GM19328 (cell line): ENCODE measurements at regions not wholly inside any gene's neighbourhood (a gene's known extent, or its start where the extent isn't known, plus 50 kb on each side); places are given as distances from the start of the nearest gene placed in this dataset.
"Not testable (repeated sequence)": the region's sequence is repeated elsewhere in the genome, so short reads cannot be mapped to it uniquely, and the experiment has no call there.

Experiments used
- ATAC-seq: cut with Tn5 transposase; IDR thresholded peaks from one replicate; pipeline ENCODE4 v1.9.1; 2021; ENCODE audit warnings: mild to moderate bottlenecking, moderate library complexity; ENCODE audit not compliant: unreplicated experiment

DNA sequence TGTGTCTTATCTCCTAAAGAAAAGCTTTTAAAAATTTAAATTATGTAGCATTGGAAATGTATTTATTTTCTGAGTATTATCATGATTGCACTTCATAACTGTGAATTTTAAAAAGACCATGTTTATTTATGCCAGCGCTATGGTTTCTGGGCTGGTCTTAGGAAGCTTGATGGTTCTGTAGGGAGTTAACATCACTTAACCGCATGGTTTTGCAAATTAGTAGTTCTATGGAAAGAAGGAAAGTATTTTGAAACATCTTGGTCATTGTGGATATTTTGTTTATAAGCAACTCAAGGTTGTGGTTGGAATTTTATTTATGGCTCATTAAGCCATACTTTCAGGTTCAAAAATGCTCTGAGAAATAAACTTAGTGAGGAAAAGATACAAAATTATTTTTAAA is 549.4 kb downstream of the STK39 start:
- no peak for ATAC-seq

DNA sequence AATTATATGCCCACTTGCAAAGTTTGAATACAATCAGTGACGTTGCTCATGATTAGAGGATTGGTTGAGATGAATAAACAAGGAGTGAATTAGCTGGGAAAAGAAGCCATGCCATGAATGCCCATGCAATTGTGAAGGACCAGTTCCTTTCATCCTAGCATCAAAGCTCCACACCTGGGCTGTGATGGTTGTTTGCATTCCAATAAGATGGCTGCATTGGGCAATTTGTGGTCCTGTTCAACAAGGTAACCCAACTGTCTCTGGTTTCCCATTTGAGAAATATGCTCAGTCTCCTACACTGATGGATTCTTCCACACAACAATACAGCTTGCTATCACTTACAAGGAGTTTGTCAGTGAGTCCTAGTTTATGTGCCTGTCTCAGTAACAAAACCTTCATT is 550.2 kb downstream of the STK39 start:
- ATAC-seq, result no peak

DNA sequence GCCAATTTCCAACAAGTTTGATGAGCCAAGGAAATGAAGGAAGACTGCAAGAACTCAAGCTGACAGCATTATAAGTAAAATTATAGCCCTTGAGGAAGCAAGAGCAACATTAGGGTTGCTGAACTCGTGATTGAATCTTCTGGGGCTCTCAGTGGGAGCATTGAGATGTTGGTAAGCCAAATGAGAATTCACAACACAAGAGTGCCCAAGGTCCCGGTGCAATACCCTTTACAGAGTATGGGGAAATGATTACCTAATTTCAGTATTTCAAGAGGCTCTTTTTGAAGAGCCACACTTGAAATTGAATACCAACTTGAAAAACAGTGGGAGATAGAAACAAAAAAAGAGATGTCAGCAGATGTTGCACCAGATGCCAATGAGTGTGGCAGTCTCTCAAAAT is 554.5 kb downstream of the STK39 start:
- ATAC-seq, result no peak

DNA sequence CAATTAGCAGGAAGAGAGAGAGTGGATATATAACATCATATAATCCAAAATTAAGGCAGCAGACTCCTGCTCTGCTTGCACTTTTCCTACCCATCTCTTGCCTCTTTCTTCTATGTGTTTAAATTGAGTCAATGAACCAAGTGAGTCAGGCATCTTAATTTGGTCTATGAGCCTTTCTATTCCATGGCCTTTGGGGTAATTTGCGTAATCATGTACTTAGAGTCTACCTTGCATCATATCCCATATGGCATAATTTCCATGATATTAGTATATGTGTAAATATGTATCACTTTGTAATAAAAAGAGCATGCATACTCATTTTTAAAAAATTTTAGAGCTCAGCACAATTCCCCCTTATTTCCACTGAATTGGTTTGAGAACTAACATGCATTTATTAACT is 555.2 kb downstream of the STK39 start:
- no peak for ATAC-seq

DNA sequence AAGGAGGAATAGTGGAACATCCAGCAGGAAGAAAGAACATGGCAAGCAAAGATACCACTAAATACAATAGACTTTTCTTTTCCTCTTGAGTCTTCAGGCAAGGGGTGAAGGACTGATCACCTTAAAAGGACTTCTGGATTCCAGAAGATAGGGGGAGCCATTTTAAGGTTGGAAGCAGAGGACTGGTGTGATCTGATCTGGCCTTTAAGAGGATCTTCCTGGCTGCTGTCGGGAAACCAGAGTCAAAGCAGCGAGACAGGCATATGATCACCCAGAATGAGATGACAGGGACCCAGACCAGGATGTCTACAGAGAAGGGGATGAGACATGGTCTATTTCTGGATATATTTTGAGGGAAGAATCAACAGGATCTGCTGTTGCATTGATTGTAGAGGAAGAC is 558.0 kb downstream of the STK39 start:
- no peak for ATAC-seq

DNA sequence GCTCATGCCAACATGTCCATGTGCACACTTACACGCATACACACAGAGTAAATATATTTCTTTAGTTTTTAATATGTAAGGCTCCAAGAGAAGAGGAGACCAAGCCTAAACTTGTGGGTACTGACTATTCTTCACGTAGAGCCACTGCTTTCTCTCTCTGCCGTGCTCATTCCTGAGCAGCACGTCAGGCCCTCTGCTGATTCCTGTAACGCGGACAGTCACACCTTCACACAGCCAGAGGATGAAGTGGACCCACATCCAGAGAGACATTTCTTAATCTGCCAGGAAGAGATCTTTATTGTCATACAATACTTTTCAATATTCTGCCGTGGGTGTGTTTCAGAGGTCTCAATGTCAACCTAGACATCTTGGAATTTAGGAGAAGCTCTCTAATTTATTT is 560.7 kb downstream of the STK39 start:
- no peak for ATAC-seq

DNA sequence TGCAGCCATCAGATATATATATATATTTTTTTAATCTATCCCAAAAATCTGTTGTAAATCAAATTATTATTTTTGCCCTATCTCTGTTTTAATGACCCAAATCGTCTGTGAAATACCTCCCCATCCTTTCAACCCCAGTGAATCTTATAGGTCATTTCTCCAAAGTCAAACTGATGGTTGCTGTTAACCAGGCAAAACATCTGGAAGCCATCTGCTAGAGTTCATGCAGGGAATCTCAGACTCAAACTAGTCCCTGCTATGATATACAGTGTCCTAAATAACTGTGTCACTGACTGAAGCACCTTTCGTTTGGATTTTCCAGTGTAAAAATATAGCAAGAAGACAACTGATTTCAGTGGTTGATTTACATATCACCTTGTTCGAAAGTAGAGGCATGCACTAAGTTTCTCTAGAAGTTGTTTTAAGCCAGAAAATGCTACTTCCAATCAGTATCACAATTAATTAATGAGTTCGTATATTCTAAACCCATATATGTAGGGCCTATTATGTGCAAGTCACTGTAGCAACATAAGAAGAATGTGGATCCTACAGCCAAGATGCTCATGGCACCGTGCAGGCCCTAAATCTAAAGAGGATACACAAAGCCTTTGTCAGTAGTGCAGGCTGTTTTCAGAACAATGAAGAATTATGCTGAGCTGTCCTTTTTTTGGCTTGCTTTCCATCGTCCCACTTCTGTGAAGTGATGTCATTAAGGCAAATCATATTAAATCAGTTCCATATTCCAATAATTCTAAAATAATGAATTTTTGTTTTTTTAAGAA is 566.0 kb downstream of the STK39 start:
- ATAC-seq, result no peak

DNA sequence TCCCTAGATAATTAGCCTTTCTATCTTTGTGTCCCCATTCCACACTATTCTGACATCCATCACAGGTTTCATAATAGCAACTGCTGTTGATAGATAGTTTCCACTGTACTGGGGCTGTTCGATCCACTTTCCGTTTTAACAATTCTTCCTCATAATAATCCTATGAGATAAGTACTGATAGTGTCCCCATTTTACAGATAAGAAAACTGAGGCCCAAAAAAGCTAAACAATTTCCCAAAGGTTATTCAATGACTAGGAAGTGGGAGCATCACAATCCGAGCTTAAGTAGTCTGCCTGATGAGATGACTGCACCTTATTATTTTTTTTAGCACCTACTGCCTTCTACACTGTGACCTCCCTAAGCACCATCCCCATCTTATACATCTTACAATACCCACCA is 569.2 kb downstream of the STK39 start:
- no peak for ATAC-seq

DNA sequence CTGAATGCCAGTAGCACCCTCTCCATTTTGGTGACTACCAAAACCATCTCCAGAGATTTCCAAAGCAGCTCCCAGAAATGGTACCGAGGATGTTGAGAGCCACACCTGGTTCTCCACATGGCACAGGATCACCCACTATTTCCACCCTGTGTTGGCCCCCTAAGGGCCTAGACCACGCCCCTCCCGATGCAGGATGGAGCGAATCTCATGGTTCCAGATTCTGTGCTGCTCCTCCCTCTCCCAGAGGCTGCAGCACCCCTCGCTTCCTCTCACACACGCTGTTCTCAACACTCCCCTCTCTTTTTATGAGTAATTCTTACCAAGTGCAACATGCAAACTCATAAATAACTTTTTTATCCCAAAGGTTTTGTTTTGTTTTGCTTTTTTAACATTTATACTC is 571.5 kb downstream of the STK39 start:
- no peak for ATAC-seq

DNA sequence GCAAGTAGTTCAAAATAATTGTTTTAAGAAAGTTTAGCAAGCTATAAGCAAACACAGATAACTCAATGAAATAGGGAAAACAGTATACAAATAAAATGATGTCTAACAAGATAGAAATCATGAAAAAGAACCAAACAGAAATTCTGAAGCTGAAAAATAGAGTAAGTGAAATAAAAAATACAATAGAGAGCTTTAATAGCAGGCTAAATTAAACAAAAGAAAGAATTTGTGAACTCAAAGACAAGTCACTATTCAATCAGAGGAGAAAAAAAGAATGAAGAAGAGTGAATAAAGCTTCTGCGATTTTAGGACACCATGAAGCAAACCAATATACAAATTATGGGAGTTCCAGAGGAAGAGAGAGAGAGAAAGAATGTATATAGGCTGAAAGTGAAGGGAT is 576.8 kb downstream of the STK39 start:
- no peak for ATAC-seq

DNA sequence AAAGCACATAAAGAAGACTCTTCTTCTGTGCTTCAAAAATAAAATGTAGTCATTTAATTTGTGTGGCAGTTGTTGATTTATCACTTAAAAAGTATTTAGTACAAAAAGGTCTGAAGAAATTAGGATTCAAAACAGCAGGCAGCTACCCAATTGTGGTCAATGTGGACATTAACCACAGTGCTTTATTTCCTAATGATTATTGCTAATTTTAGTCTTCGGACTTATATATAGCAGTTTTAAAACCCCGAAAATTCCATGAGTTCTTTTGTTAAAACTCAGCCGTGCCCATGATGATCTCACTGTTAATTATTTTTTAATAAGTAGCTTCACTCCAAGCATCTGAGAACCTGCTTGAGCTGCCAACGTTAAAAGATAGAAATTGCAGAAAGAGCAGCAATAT is 594.3 kb downstream of the STK39 start:
- no peak for ATAC-seq

DNA sequence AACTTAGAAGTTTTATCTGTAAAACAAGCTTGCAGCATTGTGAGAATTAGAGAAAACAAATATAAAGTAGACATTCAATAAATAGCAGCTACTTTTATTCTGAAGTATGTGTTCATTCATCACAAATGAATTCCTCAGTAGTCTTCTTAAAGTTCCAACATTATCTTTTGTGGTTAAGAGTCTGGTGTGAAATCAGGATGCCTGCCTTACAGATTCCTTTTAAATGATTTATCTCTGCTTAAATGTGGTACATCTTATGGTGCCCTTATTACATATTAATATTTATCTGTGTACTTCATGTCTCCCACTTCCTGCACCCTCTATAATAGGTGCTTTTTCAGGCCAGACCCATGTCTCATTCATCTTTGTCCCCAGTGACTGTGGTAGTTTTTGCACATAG is 595.0 kb downstream of the STK39 start:
- no peak for ATAC-seq

DNA sequence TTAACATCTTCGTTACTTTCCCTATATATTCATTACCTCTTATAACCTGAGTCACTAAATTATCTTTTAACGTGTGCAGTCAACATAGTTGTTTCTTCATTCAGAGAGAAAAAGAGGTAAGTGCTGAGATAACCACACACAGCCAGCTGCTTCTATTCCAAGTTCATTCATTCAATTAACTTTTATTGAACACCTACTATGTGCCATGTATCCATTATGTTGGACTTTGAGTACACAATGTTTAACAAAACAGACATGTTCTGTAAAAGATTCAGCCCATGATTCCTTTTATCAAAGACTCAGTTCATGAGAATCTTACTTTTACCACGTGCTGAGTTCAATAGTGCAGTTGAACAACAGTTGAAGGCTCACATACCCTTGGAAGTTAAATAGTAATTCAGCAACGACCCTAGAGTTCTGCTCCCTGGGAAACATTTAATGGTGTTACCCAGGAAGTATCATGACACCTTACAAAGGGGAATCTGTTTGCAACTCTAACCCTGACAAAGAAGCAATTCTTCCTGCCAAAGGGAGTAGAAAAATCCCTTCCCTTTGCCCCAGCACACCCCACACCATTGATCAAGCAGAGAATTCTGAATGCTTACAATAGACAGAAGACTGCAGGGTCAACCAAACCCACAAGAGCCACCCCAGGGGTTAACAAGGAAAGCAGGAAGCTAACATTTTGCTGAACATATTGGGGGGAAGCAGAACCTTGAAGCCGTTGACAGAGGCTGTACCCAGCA is 595.8 kb downstream of the STK39 start:
- no peak for ATAC-seq

DNA sequence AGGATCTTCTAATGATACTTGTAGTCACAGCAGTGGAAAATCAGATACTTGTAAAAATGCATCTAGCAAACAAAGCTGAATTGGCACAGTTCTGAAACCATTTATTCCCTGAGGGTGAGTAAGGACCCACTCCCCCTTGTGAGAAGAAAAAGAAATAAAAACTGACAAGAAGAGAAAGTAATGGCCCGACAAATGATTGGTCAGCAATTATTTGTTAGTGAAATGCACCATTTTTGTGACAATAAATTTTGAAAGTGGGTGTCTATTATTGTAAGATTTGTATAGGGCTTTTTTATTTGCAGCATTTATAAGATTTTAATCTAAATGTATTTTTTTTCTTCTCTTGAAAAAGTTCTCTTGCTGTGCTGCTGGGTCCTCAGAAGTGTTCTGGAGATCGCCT is 600.8 kb downstream of the STK39 start:
- ATAC-seq, result no peak

DNA sequence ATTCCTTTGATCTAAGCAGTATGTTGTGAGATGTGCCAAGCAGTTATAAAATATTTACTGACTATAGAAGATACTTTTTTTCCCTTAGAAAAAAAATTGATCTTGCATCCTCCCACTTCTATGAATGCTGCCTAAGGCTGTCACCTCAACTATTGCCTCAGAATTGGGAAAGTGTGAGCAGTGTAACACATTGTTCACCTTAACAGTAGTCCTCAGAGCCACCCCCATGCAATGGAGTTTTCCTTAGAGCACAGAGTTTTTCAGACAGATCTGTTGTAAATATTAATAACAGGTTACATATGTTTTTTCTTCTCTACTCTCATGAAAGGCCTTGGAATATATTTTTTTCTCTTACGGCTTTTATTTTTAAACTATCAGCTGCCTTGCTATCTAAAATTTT is 607.3 kb downstream of the STK39 start:
- no peak for ATAC-seq

DNA sequence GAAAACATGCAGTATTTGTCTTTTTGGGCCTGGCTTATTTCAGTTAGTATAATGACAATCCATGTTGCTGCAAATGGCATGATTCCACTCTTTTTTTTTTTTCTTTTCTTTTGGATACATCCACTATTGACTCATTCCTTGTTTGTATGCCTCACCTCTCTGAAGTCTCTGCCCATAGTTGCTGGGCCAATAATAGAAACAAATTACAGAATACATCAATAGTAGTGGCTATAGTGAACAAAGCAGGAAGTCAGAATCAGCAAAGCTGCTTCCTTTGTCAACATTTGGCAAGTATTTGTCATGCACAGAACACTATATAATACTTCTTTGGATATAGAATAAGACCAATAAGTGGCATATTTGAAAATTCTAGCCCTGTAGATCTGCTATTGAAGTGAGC is 609.7 kb downstream of the STK39 start:
- no peak for ATAC-seq

DNA sequence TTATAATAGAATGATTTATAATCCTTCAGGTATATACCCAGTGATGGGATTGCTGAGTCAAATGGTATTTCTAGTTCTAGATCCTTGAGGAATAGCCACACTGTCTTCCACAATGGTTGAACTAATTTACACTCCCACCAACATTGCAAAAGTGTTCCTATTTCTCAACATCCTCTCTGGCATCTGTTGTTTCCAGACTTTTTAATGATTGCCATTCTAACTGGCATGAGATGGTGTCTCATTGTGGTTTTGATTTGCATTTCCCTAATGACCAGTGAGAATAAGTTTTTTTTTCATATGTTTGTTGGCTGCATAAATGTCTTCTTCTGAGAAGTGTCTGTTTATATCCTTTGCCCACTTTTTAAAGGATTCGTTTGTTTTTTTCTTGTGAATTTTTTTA is 615.1 kb downstream of the STK39 start:
- not testable (repeated sequence) for ATAC-seq

DNA sequence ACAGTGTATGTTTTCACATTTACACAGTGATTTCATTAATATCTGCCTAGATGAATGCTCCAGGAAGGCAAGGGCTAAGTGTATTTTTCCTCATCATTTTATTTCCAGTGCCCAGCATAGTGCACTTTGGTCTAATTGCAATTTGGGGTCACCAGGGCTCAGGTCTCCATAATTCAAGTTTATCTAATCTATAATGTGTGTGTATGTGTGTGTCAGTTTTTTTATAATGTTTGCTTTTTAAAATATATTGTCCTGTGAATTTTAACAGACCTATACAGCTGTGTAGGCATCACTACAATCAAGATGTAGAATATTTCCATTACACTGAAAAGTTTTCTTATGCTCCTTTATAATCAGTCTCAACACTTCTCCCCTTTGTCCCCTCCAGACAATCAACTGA is 620.4 kb downstream of the STK39 start:
- ATAC-seq, result no peak

DNA sequence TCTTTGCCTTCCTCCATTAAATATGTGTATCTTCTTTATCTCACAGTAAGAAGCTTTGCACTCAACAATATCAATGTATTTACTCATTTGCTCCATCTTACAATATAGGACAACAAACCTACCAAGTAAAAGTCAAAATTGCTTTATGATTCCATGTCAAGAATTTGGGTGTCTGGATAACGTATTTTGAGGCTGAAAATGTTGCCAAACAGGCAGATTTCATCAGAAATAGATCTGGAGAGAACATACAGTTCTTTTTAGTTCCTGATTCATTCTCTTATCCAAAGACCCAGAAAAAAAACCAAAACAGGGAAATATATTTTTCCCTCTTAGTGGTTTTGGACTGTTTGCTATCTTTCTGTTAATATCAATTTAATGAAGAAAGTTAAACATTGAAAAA is 621.1 kb downstream of the STK39 start:
- no peak for ATAC-seq

DNA sequence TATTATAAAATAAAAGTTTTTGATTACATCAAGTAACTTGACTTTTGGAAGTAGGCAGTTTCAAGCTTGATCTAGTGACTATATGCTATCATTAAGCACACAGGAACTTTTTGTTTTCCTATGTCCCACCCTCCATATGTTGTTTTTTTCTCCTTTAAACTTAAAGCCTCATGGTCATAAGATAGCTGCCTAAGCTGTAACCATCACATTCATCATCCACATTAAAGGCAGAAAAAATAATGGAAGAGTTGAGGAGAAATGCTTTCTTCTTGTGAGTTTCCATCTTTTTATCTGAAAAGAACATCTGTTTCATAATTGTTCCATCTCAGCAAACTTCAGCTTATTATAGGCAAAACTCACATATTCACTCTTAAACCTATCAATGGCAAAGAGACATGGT is 630.4 kb downstream of the STK39 start:
- ATAC-seq, result no peak

DNA sequence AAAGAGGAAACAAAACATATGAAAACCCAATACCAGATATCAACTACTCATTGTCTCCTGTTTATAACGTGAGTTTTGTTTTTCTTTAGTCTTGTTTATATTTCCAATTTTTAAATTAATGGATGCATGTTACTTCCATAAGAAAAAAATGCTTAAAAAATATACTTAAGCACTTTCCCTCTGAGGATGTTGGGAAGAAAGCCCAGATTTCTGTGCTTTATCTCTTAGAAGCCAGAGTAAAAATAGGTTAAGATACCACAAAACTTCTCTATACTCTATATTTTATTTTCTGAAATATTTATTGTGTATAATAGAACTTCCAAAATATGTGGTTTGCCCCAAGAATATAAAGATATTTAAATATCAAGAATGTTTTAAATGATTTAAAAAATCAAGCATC is 633.9 kb downstream of the STK39 start:
- ATAC-seq, result no peak

DNA sequence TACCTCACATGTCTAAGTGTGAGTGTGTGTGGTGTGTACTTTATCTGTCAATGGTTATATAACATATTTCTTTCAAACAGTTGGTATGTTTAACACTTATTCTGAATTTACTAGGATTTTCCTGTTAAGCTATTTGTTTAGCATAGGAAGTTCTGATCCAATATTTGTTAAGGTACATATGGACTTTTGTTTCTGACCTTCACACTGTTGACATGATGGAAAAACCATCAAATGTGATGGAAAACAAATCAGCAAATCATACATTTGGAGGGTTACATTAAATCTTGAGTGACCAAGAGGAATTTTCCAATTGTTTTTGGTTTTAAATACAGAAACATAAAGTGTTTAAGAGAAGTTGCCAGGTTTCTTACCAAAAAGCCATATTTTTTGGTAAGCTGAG is 638.9 kb downstream of the STK39 start:
- no peak for ATAC-seq

DNA sequence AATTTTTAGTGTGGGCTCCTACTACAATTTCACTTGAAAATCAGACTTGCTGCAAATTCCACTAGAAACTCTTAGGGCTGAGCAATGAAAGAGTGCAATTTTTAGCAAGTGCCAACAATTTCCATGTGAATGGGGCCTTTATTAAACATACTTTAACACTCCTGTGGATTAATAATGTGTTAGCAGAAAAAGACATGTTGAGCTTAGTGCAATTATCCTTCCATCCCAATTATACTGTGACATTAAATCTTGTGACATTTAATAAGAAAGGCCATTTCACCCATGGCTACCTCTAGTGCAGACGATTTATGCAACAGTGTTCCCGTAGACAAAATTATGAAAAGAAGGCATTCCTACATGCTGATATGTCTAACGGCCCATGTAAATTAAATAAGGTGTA is 639.7 kb downstream of the STK39 start:
- no peak for ATAC-seq
